HUES6 (cell line): ENCODE measurements at regions not wholly inside any gene's neighbourhood (a gene's known extent, or its start where the extent isn't known, plus 50 kb on each side); places are given as distances from the start of the nearest gene placed in this dataset.
"Not testable (repeated sequence)": the region's sequence is repeated elsewhere in the genome, so short reads cannot be mapped to it uniquely, and the experiment has no call there.

Source experiments
- H3K27ac ChIP-seq: 2 replicates; pipeline ENCODE4 v1.7.0; 2013; ENCODE audit warnings: low read depth, mild to moderate bottlenecking, low read length, inconsistent platforms
- H3K27me3 ChIP-seq: 2 replicates; pipeline ENCODE4 v1.6.1; 2013; ENCODE audit warnings: low read length; ENCODE audit not compliant: control insufficient read depth, insufficient read depth
- H3K36me3 ChIP-seq: 2 replicates; pipeline ENCODE4 v1.6.1; 2013; ENCODE audit warnings: low read length; ENCODE audit not compliant: control insufficient read depth, insufficient read depth
- H3K4me1 ChIP-seq: 2 replicates; pipeline ENCODE4 v1.6.1; 2013; ENCODE audit warnings: low read length; ENCODE audit not compliant: control insufficient read depth, insufficient read depth
- H3K4me3 ChIP-seq: 2 replicates; pipeline ENCODE4 v1.5.1; 2013; ENCODE audit warnings: low read depth, low read length
- H3K9ac ChIP-seq: one replicate; pipeline ENCODE4 v1.6.1; 2013; ENCODE audit warnings: mild to moderate bottlenecking, low read length
- H3K9me3 ChIP-seq: 2 replicates; pipeline ENCODE4 v1.6.1; 2013; ENCODE audit warnings: low read depth, low read length; ENCODE audit not compliant: control insufficient read depth, insufficient read depth

- peak overlapping the region; percentile 74 for H3K27ac ChIP-seq
- H3K9ac ChIP-seq: no peak overlapping the region
- peaks cover 32% of the 10 kb centered on the region for H3K9me3 ChIP-seq
- H3K4me1 ChIP-seq: peaks cover 4% of the 10 kb centered on the region; the same call in 1 of the 2 replicates
- no peak overlapping the region for H3K4me3 ChIP-seq
- no peaks in the 10 kb centered on the region for H3K27me3 ChIP-seq
- H3K36me3 ChIP-seq: no peaks in the 10 kb centered on the region
These were observed 162.9 kb upstream of the USP9X start for GRCh38 chrX:40922307-40922706.

GRCh38 chrX:40926739-40927427 lies 158.4 kb upstream of the USP9X start:
- H3K36me3 ChIP-seq, H3K4me3 ChIP-seq, H3K9ac ChIP-seq, H3K27me3 ChIP-seq, H3K4me1 ChIP-seq, H3K27ac ChIP-seq: not testable (repeated sequence)
- peaks cover 37% of the 10 kb centered on the region for H3K9me3 ChIP-seq

GRCh38 chrX:40928076-40928475 lies 157.2 kb upstream of the USP9X start:
- Histone ChIP-seq H3K4me1 (peaks cover 1% of the 10 kb centered on the region; the same call in 1 of the 2 replicates), H3K36me3 (no peaks in the 10 kb centered on the region), H3K27me3 (no peaks in the 10 kb centered on the region), H3K4me3 (no peak overlapping the region), H3K9ac (no peak overlapping the region), H3K27ac (no peak overlapping the region), H3K9me3 (peaks cover 28% of the 10 kb centered on the region)

- Histone ChIP-seq H3K4me3 (no peak overlapping the region), H3K27me3 (no peaks in the 10 kb centered on the region), H3K9me3 (peaks cover 18% of the 10 kb centered on the region), H3K4me1 (peaks cover 12% of the 10 kb centered on the region), H3K9ac (no peak overlapping the region), H3K36me3 (no peaks in the 10 kb centered on the region), H3K27ac (no peak overlapping the region)
These were observed 153.3 kb upstream of the USP9X start for GRCh38 chrX:40931921-40932320.

- Histone ChIP-seq H3K9ac (no peak overlapping the region), H3K27ac (no peak overlapping the region), H3K9me3 (peaks cover 9% of the 10 kb centered on the region), H3K36me3 (no peaks in the 10 kb centered on the region), H3K4me1 (peaks cover 12% of the 10 kb centered on the region), H3K4me3 (no peak overlapping the region), H3K27me3 (no peaks in the 10 kb centered on the region)
These were observed 152.0 kb upstream of the USP9X start for GRCh38 chrX:40933132-40933705.

- H3K27me3 ChIP-seq: no peaks in the 10 kb centered on the region
- H3K4me1 ChIP-seq: peaks cover 12% of the 10 kb centered on the region
- no peak overlapping the region for H3K4me3 ChIP-seq
- H3K9ac ChIP-seq: no peak overlapping the region
- H3K27ac ChIP-seq: no peak overlapping the region
- H3K9me3 ChIP-seq: peaks cover 9% of the 10 kb centered on the region; the same call in 1 of the 2 replicates
- H3K36me3 ChIP-seq: no peaks in the 10 kb centered on the region
These were observed 151.4 kb upstream of the USP9X start for GRCh38 chrX:40933706-40934425.

GRCh38 chrX:40936827-40937226 lies 148.4 kb upstream of the USP9X start:
- no peak overlapping the region for H3K9ac ChIP-seq
- peaks cover 6% of the 10 kb centered on the region; the same call in 1 of the 2 replicates for H3K9me3 ChIP-seq
- H3K27ac ChIP-seq: no peak overlapping the region
- H3K36me3 ChIP-seq: no peaks in the 10 kb centered on the region
- H3K27me3 ChIP-seq: no peaks in the 10 kb centered on the region
- H3K4me3 ChIP-seq: no peak overlapping the region
- H3K4me1 ChIP-seq: peaks cover 12% of the 10 kb centered on the region

GRCh38 chrX:40938423-40938822 lies 146.8 kb upstream of the USP9X start:
- Histone ChIP-seq H3K36me3 (no peaks in the 10 kb centered on the region), H3K27ac (no peak overlapping the region), H3K9me3 (peaks cover 9% of the 10 kb centered on the region; the same call in 1 of the 2 replicates), H3K4me1 (peaks cover 7% of the 10 kb centered on the region), H3K4me3 (no peak overlapping the region), H3K27me3 (no peaks in the 10 kb centered on the region), H3K9ac (no peak overlapping the region)

GRCh38 chrX:40943093-40943641 lies 142.1 kb upstream of the USP9X start:
- H3K9me3 ChIP-seq: peaks cover 24% of the 10 kb centered on the region
- H3K27me3 ChIP-seq: no peaks in the 10 kb centered on the region
- H3K4me3 ChIP-seq: no peak overlapping the region
- no peak overlapping the region for H3K9ac ChIP-seq
- H3K27ac ChIP-seq: no peak overlapping the region
- no peaks in the 10 kb centered on the region for H3K36me3 ChIP-seq
- no peaks in the 10 kb centered on the region for H3K4me1 ChIP-seq

- Histone ChIP-seq H3K9ac (no peak overlapping the region), H3K4me3 (no peak overlapping the region), H3K27me3 (no peaks in the 10 kb centered on the region), H3K9me3 (peaks cover 26% of the 10 kb centered on the region), H3K36me3 (no peaks in the 10 kb centered on the region), H3K27ac (no peak overlapping the region), H3K4me1 (peaks cover 6% of the 10 kb centered on the region)
These were observed 139.9 kb upstream of the USP9X start for GRCh38 chrX:40945361-40945713.

- Histone ChIP-seq H3K27me3 (no peaks in the 10 kb centered on the region), H3K4me3 (no peak overlapping the region), H3K9me3 (peaks cover 29% of the 10 kb centered on the region), H3K36me3 (no peaks in the 10 kb centered on the region), H3K27ac (no peak overlapping the region), H3K4me1 (peaks cover 18% of the 10 kb centered on the region), H3K9ac (no peak overlapping the region)
These were observed 138.0 kb upstream of the USP9X start for GRCh38 chrX:40947276-40947675.
